ENCODE measurements at regions not wholly inside any gene's neighbourhood (a gene's known extent, or its start where the extent isn't known, plus 50 kb on each side); places are given as distances from the start of the nearest gene placed in this dataset.

DNA sequence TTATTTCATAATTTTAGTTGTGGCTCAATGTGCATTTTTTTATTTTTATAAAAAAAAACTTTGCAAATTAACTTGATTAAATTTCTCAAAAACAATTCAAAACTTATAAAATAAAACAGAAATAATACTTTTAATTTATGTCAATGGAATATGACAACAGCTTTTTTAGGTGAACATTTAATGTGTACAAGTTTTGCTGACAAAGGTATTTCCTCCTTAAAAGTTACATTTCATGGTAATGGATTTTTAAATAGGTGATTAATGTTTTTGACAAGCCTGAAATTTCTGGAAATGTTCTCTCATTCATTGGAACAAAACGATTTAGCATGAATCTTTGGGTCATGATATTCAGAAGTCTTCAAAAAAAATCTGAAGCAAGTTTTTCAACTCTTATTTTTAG lies 1160.0 kb downstream of the HACE1 start:
- no peak for TF ChIP-seq CTCF (conservative IDR thresholded peaks at IDR 0.05 in 1 of 2, IDR thresholded peaks at IDR 0.05 in 1 of 2; ENCODE audit: extremely low read depth in 1 of 2, insufficient read depth in 1 of 2, low read depth in 1 of 2, low read length in 2 of 2)
- TF ChIP-seq EZH2 (IDR thresholded peaks at IDR 0.05; ENCODE audit: borderline replicate concordance, low read length): no peak
